SIG-M5 treated with dmso at 0.1 percent for 504 hours (cell line): ENCODE measurements at regions not wholly inside any gene's neighbourhood (a gene's known extent, or its start where the extent isn't known, plus 50 kb on each side); places are given as distances from the start of the nearest gene placed in this dataset.

Experiments used
- DNase-seq: peaks from one replicate; lab custom pipeline; 2025; ENCODE audit not compliant: unreplicated experiment; lab: John Stamatoyannopoulos, UW

DNA sequence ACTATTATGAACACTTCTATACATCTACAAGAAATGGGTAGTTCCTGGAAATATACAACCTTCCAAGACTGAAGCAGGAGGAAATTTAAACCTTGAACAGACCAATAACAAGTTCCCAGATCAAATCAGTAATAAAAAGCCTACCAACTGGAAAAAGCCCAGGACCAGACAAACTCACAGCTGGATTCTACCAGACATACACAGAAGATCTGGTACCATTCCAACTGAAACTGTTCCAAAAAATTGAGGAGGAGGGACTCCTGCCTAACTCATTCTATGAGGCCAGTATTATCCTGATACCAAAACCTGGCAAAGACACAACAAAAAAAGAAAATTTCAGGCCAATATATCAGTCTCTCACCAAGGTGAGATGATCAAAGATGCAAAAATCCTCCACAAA lies 189.4 kb downstream of the RPS29 start:
- DNase-seq, result no peak

DNA sequence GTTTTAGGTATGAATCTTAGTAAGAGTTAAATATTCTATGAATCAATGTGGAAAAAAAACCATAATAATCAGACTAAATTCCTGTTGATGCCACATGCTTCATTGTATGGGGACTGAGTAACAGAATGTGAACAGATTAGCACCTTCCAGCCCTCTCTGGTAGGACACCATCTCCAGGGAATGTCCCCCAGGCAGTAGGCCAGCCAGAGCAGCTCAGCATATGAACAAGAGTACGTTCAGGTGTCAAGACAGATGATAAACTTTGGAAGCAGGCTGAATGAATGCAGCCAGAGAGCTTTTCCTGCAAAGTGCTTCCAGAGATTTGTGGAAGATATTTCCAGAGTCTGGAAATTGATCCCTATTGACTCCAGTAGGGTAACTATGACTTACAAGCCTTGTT lies 204.4 kb downstream of the RPS29 start:
- no peak for DNase-seq

DNA sequence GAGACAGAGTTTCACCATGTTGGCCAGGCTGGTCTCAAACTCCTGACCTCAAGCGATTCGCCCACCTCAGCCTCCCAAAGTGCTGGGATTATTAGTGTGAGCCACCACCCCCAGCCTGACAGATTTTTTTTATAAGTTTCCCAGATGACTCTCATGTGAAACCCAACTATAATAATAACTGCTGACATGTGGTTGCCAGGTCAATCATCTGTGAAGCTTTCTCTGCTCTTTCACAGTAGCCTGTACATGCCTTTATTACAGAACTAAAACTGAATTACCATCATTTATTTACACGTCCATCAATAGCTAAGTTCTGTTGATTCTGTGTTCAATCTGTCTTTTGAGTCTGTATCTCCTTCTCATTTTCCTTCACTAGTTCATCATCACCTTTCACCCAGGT lies 218.5 kb downstream of the RPS29 start:
- no peak for DNase-seq

DNA sequence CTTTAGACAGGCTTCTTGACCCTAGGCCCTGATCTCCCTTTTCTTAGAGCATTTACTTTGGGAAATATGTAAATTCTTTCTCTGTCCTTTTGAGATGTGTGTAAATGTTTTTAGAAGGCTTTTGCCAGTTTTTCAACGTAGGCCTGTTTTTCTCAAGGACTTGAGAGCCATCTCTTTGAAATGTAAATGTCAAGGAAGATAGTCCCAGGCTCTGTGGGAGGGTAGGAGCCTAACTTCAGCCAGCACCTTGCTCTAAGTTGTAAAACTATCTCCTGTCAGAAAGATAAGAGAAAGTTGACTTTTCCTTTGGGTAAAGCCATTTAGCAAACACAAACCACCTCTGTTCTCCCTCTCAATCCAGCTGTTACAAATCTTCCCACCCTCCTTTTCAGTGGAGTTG lies 219.8 kb downstream of the RPS29 start:
- DNase-seq, result no peak

DNA sequence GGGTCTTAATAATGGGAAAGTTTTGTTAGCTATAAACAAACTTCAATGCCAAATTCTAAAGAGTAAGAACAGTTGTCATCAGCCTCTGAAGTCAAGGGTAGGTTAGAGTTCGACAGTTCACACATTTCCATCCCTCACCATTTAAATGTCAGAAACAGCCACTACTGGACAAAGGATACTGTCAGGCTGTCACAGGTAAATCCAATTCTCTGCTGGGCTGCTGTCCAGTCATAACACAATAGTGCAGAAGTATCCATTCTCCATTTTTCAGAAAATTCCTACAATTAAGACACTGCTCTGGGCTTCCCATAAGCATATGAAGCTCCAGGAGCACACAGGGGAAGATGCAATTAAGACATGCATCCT lies 221.4 kb downstream of the RPS29 start:
- DNase-seq, result no peak

DNA sequence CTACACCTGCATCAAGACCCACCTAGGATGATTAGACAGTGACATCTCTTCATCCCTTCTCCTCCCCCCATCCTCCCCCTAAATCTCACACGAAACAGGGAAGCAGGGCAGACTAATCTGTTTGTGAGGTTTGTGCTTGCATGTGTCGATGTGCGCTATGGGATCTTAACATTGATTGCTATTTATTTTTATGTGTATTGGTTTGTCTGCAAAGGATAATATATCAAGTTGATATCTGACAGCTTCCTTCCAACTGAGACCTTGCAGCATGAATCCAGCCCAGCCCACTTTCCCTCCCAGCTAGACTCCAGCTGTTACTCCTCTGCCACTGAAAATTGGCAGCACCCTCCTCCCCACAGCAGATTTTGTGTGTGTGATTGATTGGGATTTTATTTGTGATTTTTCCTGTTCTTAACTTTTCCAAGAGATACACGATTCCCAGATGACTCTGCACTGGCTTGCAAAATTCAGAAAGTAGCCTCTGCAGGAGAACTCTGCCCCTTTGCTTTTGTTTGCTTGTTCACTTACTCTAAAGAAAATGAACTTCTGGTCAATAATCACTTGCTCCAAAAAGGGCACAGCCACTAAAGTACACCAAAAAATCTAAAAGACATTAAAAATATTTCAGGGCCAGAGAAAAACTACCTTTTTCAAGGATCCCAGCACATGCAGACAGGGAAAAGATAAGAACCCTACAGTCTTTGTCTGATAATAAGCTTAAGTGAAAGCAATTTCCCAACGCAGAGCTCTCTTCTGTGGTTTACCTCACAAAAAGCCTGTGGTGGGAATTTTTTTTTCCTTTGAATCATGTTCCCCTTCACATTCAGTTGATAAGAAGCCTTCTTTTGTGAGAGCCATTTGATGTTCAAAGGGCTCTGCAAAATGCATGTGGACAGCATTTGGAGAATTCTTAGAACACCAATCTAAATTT lies 222.1 kb downstream of the RPS29 start:
- DNase-seq, result no peak

DNA sequence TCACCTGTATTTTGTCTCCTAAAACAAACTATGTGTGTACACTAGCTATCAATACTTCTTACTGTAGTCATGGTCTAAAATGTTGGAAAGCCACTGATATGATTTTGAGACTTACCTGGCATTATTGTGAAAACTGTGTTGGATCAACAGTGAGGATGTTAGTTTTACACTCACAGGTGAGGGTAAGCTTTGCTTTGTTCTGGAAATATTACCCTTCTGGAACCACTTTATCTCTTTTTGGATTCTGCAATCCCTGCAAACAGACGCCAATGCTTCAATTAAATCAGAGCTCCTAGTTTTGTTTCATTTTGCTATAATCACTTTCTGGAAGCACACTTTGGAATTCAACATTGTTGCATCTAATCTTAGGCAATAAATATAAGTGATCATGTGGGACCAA lies 223.3 kb downstream of the RPS29 start:
- DNase-seq, result no peak

DNA sequence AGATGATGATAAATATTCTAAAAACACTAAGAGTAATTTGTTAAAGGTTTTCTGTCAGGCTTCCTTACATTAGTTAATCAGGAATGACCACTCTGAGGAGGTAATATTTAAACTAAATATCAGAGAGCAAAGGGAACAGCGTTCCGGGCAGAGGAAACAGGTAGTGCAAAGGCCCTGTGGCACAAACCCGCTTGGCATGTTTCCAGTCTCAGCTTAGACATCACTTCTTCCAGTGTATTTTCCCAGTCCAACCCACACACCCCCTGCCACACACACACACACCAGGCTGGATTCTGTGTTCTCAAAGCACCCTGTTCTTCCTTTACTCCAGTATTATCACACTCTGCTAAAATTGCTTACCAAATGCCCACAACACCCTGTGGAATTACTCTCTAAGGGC lies 247.1 kb downstream of the RPS29 start:
- no peak for DNase-seq

DNA sequence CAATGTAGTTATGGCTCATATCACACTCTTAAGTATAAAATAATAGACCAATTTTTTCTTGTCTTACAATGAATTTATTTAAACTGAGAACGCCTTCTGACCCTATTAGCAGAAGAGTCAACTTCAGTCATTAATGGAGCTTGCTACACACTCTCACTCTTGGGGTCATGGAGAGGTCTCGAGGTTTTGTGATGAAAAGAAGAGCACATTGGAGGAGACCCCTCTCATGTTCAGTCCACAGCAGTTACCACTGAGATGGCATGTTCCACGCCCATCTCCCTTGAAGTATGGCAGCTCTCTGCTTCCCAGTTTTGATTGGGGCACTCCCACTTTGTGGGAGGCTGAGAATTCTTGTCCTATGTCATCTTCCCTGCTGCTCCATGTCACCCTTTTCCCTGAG lies 266.4 kb downstream of the RPS29 start:
- no peak for DNase-seq

DNA sequence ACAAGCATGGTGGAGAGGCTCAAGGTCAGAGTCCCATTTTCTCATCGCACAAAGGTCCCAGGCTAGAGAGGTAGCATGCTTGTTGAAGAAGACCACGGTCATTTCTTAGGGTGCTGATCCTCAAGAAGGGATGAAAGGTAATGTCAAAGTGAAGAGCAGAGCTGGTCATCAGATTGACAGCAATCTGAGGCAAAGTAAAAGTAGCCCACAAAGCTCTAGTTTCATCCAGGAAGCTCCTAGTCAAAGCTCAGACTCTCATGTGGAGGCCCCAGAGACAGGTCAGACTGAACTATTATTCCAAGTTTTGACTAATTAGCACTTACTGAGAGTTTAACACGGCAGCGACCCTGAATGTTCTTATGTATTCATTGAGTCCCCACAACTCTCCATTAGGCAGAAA lies 270.6 kb downstream of the RPS29 start:
- no peak for DNase-seq

DNA sequence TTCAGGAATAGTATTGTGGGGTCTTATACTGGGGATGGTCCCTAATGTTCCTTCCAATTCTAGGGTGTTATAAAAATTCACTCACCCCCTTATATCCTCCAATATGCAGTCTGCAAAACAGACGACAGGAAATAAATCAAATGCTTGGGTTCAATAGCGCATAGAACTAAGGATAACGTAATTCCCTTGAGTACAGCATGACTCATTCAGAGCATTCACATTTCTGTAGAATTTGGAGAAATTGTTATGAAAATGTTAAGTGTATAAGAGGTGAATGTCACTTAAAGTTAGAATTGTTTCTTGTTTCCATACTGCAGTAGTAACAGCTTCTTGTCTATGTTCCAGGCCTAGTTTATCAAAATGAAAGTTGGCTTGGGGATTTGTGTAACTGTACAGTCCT lies 271.4 kb downstream of the RPS29 start:
- DNase-seq, result no peak

DNA sequence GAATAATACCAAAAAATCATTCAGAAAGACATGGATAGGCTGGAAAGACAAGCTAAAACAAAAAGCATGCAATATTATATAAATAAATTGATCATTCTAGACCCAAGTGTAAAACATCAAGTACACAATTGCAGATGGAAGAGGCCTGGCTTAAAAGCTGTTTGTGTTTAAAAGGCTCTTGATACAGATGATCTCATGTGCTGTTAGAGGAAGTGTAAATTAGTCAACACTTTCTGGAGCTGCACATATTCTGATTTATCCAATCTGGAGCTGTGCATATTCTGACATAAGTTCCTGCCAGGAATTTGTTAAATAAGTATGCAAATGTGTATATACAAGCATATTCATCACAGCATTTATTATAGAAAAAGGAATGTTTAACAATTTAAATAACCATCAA lies 273.1 kb downstream of the RPS29 start:
- DNase-seq, result no peak

DNA sequence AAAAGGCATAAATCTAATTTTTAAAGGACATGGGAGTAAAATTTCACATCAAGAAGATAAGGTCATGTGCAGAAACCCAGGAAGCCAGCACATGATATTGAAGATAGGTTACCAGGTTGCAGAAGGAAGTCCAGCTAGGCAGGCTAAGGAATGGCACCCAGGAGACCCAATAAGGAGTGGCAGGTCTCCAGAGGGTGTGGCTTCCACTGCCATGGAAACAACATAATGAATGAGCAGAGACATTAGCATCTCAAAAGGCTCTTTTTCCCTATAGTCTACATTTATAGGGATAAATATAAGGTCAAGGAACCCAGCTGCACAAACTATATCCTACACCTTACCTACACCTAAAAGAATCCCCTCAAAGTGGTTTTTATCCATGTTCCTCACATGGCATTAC lies 275.9 kb downstream of the RPS29 start:
- DNase-seq, result no peak

DNA sequence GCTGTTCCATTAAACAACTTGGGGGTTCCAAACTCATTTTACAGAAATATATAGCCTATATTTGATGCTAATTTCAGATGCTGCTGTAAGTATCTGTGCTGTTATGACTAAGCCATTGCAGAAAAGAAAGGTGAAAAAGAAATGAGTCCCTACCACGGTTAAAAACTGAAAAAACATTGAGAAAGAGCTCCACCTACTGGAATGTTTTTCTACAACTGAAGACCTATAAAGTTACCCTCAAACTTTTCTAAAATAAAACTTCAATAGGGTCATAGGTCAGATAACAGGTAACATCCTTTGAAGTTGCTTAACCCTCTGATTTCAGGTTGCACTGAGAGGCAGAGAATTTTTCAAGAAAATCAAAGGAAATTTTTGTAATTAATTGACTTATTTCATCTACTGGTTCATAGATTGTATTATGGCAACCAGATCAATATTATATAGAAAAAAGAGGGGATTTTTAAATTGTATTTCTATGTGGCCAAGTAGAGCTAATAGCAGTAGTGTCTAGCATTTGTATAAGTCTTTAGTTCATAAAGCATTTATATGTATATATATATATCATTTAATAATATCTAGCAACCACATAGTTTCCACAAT lies 279.9 kb downstream of the RPS29 start:
- peak; percentile 19 for DNase-seq

DNA sequence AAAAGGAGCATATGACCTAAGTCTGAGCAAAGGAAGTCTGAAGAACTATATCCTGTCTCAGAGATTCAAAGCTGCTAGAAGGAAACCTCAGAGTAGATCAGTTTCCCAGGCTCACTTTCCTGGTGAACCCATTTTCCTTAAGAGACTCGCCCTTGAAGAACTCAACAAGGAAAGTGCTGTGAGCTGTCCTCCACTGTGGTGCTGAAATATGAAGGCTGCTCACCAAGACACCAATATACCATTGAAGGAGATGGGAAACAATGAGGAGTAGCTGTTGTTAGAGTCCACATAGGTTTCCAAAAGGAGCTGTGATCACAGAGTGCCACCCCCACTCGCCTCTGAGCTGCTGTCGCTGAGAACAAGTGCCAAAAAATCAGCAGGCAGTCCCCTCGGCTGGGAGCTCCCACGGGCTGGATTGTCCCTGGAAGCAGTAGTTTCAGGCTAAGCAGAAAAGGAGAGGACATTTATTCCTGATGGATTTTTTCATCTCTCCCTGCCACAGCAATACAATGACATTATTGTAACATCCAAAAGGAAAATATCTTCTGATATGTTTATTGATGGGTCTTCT lies 282.1 kb downstream of the RPS29 start:
- DNase-seq, result peak; percentile 10

DNA sequence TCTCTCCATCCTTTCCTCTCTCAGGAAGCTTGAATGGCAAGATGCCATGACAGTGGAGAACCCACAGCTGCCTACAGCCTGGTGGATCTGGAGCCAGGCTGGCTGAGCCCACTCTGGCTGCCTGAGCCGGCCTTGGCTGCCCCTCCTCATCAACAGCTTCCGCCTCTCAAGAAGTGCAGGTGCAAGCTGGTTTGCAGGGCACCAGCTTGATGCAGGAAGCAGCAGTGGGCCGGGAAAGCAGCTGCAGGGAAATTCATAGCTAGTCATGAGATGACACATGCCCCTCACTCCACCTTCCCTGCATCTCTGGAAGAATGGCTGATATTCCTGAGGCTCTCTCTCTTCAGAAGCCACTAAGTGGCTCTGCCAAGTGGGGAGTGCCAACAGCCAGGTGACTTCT lies 289.1 kb downstream of the RPS29 start:
- DNase-seq, result no peak

DNA sequence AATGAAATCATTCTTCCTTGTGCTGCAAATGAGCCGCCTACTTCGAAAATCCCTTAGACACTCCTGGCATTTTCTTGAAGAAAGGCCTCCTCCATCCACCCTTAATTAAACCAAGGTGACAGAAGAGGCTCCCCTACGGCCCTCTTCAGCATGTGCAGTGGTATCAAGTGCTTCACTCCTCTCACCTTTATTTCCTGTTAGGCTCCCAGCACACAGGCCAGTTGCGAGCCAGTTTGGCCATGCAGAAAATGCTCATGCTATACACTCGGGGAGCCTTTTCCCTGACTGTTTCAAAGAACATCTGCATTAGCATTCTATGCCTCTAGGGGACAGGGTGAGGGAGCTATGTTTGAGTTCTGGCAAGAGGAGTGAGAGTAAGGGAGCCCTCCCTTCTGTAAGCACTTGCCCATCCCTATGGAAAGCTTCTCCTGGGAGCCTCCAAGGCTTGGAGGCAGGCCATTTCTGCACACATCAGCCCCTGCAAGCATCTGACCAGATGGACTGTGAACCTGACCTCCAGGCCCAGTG lies 291.5 kb downstream of the RPS29 start:
- no peak for DNase-seq

DNA sequence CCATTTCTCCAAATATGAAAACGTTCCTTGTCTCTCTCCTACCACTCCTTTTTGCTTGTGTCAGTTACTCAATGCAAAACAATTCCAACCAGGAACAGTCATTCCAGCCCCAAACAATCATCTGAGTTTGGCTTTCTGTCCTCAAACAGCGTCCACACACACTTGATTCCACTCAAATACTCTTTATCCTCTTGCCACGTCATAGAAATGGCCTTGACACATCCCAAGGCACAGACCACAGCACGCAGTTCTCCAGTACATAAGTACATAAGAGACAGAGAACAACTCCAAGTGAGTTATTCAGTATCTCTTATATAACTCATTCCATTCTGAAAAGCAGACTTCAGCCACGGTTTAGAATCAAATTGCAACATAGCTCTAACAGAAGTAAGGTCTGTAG lies 299.2 kb downstream of the RPS29 start:
- no peak for DNase-seq

DNA sequence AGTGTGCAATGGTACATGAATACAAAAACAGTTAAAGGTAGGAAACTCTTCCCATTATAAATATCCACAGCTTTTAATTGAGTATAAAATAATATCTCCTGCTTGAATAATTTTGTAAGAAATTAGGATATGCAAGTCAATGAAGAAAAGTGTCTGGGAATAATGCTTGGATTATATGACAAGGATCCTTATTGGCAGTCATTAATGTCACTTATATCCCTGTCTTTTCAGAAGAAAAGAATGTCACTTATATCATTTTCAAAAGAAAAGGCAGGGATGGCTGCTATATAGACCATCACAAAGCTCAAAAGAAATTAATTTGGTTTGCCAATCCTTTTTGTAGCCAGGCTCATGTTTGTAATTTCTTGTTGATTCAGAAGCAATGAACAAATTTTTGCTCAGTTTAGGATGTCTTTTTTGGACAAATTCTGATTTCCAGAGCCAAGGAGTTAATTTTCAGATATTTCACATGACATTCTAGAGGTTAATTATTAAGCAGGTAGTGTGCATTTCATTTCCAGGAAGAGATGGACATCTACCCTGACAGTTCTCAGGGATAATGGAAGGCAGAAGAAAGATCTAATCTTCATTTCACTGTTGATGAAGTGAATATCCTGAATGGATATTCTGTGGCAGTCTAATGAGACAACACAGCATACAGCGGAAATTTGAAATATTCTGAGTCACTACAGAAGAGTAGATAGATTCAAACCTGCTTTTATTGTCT lies 299.8 kb downstream of the RPS29 start:
- DNase-seq, result no peak

DNA sequence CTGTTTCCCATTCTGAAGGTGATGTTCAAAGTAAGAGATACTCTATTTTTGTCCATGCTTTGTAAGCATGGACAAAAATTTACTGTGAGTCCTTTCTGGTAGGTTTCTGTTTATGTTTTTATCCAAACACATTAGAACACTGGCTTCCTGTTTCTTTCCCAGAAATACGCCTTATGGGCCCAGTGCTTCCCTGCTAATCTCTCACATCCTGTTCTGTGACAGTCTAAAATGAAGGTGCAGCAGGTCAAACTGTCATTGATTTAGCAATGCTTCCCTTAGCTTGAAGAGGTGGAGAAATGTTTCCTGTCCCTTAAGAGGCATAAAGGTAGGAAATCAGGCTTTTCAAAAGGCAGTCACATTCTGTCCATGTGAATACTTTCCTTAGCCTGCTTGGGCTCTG lies 305.6 kb downstream of the RPS29 start:
- no peak for DNase-seq

DNA sequence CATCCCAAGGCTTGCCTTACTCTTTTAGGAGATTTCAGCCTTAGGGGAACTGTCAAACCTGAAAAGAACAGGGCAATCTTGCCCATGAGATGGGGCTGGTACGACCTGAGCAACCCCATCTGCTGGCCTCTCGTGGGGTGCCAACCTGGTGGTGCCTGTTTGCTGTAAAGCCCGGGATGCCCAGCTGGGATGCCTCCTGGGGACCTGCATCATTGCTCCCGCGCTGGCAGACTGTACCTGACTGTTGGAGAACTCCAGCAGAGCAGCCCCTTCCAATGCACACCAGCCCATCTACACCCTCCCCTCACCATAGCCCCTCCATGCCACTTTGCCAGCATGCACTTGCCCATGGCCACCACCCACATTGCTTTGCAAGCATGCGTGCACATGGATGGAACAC lies 335.7 kb downstream of the RPS29 start:
- no peak for DNase-seq

DNA sequence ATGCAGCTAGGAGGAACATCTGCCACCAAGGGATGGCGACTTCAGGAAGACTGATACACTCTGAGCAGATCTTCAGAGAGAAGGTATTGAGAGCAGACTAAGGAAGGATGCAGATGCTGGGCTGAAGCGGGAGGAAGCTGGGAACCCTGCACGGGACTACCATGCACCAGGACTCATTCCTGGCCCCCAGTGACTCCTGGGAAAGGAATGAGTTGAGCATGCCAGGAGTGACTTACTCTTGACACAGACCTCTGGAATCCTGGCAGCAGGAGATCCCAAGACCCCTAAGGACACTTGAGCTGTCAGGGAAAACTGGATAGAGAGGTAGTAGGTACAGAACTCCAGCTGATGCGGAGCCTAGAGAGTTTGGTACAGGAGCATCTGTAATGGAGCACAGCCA lies 336.1 kb downstream of the RPS29 start:
- DNase-seq, result no peak
